ENCODE measurements at regions not wholly inside any gene's neighbourhood (a gene's known extent, or its start where the extent isn't known, plus 50 kb on each side); places are given as distances from the start of the nearest gene placed in this dataset.

DNA sequence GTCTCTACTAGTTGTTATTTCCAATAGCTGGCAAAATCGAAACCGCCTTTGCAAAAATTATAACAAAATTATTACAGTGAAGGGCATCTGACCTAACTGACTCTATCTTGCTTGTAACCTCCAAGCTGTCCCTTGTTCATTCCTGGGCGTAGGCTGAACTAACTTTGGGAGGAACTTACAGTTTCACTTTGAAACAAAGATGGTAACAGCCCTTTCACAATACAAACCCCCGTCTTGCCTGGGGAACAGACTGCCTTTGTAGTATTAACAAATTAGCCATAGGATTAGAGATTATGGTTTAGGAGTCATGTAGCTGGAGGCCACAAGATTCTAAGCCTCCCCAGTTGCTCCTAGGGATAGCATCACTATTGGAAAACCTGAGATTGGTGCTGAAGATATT is 131.6 kb upstream of the HSD17B12 start:
- H3K27ac ChIP-seq = no peak overlapping the region
- no peaks in the 10 kb centered on the region for H3K9me3 ChIP-seq
- no peaks in the 10 kb centered on the region for H3K36me3 ChIP-seq (ENCODE audit: insufficient read depth in 1 of 2, low read depth in 1 of 2)
- no peak for ATAC-seq
- no peaks in the 10 kb centered on the region for H3K4me1 ChIP-seq
- DNase-seq = no peak
- TF ChIP-seq, protein P1, sequence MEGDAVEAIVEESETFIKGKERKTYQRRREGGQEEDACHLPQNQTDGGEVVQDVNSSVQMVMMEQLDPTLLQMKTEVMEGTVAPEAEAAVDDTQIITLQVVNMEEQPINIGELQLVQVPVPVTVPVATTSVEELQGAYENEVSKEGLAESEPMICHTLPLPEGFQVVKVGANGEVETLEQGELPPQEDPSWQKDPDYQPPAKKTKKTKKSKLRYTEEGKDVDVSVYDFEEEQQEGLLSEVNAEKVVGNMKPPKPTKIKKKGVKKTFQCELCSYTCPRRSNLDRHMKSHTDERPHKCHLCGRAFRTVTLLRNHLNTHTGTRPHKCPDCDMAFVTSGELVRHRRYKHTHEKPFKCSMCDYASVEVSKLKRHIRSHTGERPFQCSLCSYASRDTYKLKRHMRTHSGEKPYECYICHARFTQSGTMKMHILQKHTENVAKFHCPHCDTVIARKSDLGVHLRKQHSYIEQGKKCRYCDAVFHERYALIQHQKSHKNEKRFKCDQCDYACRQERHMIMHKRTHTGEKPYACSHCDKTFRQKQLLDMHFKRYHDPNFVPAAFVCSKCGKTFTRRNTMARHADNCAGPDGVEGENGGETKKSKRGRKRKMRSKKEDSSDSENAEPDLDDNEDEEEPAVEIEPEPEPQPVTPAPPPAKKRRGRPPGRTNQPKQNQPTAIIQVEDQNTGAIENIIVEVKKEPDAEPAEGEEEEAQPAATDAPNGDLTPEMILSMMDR (IDR thresholded peaks at IDR 0.05) = no peak
- H3K27me3 ChIP-seq (ENCODE audit: insufficient read depth in 3 of 3, low read length in 2 of 3) = peaks cover 3 to 72% (median 10%) of the 10 kb centered on the region in 3 donors
- intact Hi-C loops (cut with DNase I) = no loop called here
- no peak overlapping the region for H3K4me3 ChIP-seq
- WGBS, 3 donors = 80 to 90% (median 84%) methylated on average over 4 of the region's 4 CpGs

DNA sequence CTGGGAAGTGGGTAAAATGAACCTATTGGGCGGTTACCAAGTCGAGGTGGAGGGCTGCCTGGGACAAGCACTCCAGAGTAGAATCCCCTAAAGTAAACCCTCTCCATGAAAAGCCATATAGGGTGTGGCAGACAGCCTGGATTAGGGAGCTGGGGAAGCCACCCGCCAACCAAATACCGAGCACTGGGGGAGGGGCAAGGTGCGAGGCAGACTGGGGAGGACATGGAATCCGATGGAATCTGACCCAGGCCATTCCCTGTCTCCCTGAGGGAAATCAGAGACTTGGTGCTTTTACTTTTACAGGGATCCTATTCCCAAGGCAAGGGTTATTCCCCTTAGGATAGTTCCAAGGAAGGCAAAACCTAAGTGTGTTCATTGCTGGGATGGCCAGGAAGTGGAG is 130.9 kb upstream of the HSD17B12 start:
- TF ChIP-seq, protein P1 (IDR thresholded peaks at IDR 0.05) = no peak
- H3K36me3 ChIP-seq (ENCODE audit: insufficient read depth in 1 of 2, low read depth in 1 of 2) = no peaks in the 10 kb centered on the region
- intact Hi-C loops (cut with DNase I) = loop anchor here in 1 of 2 donors (10.0 kb wide), 1 partner anchor 155 kb away; no protein-coding TSS in a partner anchor
- no peak overlapping the region for H3K4me3 ChIP-seq
- DNase-seq (no peak), ATAC-seq (no peak)
- H3K9me3 ChIP-seq = no peaks in the 10 kb centered on the region
- H3K27me3 ChIP-seq (ENCODE audit: insufficient read depth in 3 of 3, low read length in 2 of 3) = peaks cover 5 to 79% (median 12%) of the 10 kb centered on the region in 3 donors
- no peak overlapping the region for H3K27ac ChIP-seq
- no peaks in the 10 kb centered on the region for H3K4me1 ChIP-seq
- 57 to 61% (median 61%) methylated on average over 6 of the region's 6 CpGs for WGBS, 3 donors

DNA sequence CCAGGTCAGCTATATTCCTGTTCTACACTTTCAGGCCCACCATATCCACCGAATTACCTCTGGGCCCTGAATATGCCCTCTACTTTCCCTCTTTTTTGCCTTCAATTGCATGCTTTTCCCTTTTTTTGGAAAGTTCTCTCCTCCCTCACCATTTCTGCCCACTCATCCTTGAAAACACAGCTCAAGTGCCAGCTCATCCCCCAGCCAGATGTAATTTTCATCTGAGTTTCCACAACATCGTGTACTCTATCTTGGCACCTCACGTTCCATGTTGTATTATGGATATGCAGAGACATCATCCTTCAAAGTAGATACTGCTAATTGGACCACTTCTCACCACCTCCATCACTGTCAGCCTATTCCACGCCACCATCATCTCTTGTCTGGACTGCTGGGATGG is 129.8 kb upstream of the HSD17B12 start:
- no peaks in the 10 kb centered on the region for H3K9me3 ChIP-seq
- peaks cover 8 to 82% (median 12%) of the 10 kb centered on the region in 3 donors for H3K27me3 ChIP-seq (ENCODE audit: insufficient read depth in 3 of 3, low read length in 2 of 3)

GRCh38 chr11:43554148-43554473 is 126.4 kb upstream of the HSD17B12 start:
- no peak overlapping the region for H3K27ac ChIP-seq
- peaks cover 5% of the 10 kb centered on the region for H3K4me1 ChIP-seq
- H3K4me3 ChIP-seq = no peak overlapping the region
- peaks cover 6 to 81% (median 16%) of the 10 kb centered on the region in 3 donors for H3K27me3 ChIP-seq (ENCODE audit: insufficient read depth in 3 of 3, low read length in 2 of 3)
- no peaks in the 10 kb centered on the region for H3K36me3 ChIP-seq (ENCODE audit: insufficient read depth in 1 of 2, low read depth in 1 of 2)
- no peak for ATAC-seq
- TF ChIP-seq, protein P1 (IDR thresholded peaks at IDR 0.05) = no peak
- intact Hi-C loops (cut with DNase I) = loop anchor here in 1 of 2 donors (10.0 kb wide), 1 partner anchor 151 kb away; no protein-coding TSS in a partner anchor
- no peaks in the 10 kb centered on the region for H3K9me3 ChIP-seq
- no peak for DNase-seq
- WGBS, 3 donors = 36 to 38% (median 36%) methylated on average over 6 of the region's 6 CpGs

More for the DNA sequence above, 129.8 kb upstream of the HSD17B12 start:
- Histone ChIP-seq H3K36me3 (ENCODE audit: insufficient read depth in 1 of 2, low read depth in 1 of 2) (no peaks in the 10 kb centered on the region), H3K4me3 (no peak overlapping the region), H3K4me1 (no peaks in the 10 kb centered on the region), H3K27ac (no peak overlapping the region)
- TF ChIP-seq, protein P1 (IDR thresholded peaks at IDR 0.05) = no peak
- intact Hi-C loops (cut with DNase I) = loop anchor here in 1 of 2 donors (10.0 kb wide), 1 partner anchor 154 kb away; no protein-coding TSS in a partner anchor
- ATAC-seq (no peak), DNase-seq (no peak)
- WGBS, 3 donors = 83 to 90% (median 85%) methylated on average over 4 of the region's 4 CpGs

- Histone ChIP-seq H3K4me1 (peaks cover 5% of the 10 kb centered on the region), H3K4me3 (no peak overlapping the region), H3K9me3 (no peaks in the 10 kb centered on the region), H3K27me3 (ENCODE audit: insufficient read depth in 3 of 3, low read length in 2 of 3) (peaks cover 5 to 82% (median 20%) of the 10 kb centered on the region in 3 donors), H3K36me3 (ENCODE audit: insufficient read depth in 1 of 2, low read depth in 1 of 2) (no peaks in the 10 kb centered on the region), H3K27ac (no peak overlapping the region)
- TF ChIP-seq, protein P1 (IDR thresholded peaks at IDR 0.05) = no peak
- intact Hi-C loops (cut with DNase I) = loop anchor here in 1 of 2 donors (10.0 kb wide), 1 partner anchor 150 kb away; no protein-coding TSS in a partner anchor
- WGBS, 3 donors = 29 to 37% (median 34%) methylated on average over 3 of the region's 3 CpGs
- ATAC-seq = no peak
- DNase-seq = no peak
These were observed 125.4 kb upstream of the HSD17B12 start for GRCh38 chr11:43555186-43555585.

Measured in psoas muscle (tissue), 7 donors.